ENCODE measurements at regions not wholly inside any gene's neighbourhood (a gene's known extent, or its start where the extent isn't known, plus 50 kb on each side); places are given as distances from the start of the nearest gene placed in this dataset.

DNA sequence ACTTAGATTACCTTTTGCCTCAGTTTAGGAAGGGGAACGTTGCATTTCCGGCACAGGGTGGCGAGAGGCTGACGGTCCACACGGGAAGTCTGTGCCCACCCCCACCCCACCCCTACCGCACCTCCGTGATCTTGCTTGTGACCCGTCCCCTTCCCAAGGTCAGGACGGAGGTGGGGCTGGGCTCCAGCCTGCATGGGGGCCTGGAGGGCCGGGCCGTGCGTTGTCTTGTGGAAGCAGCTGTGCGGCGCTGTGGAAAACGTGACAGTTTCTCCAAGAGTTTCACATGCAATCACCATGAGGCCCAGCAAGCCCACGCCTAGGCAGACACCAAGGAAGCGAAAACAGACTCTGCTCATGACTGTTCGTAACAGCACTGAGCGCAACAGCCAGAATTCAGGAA is 76.8 kb upstream of the HDAC4 start:
- no peaks in the 10 kb centered on the region for H3K4me1 ChIP-seq
- no peaks in the 10 kb centered on the region; the same call in 1 of the 2 replicates for H3K9me3 ChIP-seq
- TF ChIP-seq, protein P1, sequence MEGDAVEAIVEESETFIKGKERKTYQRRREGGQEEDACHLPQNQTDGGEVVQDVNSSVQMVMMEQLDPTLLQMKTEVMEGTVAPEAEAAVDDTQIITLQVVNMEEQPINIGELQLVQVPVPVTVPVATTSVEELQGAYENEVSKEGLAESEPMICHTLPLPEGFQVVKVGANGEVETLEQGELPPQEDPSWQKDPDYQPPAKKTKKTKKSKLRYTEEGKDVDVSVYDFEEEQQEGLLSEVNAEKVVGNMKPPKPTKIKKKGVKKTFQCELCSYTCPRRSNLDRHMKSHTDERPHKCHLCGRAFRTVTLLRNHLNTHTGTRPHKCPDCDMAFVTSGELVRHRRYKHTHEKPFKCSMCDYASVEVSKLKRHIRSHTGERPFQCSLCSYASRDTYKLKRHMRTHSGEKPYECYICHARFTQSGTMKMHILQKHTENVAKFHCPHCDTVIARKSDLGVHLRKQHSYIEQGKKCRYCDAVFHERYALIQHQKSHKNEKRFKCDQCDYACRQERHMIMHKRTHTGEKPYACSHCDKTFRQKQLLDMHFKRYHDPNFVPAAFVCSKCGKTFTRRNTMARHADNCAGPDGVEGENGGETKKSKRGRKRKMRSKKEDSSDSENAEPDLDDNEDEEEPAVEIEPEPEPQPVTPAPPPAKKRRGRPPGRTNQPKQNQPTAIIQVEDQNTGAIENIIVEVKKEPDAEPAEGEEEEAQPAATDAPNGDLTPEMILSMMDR (IDR thresholded peaks at IDR 0.05; ENCODE audit: low read depth, low read length) = no peak
- no peak overlapping the region for H3K4me3 ChIP-seq (ENCODE audit: low read depth, low read length)
- H3K36me3 ChIP-seq = no peaks in the 10 kb centered on the region
- no peaks in the 10 kb centered on the region for H3K27me3 ChIP-seq
- DNase-seq = no peak

DNA sequence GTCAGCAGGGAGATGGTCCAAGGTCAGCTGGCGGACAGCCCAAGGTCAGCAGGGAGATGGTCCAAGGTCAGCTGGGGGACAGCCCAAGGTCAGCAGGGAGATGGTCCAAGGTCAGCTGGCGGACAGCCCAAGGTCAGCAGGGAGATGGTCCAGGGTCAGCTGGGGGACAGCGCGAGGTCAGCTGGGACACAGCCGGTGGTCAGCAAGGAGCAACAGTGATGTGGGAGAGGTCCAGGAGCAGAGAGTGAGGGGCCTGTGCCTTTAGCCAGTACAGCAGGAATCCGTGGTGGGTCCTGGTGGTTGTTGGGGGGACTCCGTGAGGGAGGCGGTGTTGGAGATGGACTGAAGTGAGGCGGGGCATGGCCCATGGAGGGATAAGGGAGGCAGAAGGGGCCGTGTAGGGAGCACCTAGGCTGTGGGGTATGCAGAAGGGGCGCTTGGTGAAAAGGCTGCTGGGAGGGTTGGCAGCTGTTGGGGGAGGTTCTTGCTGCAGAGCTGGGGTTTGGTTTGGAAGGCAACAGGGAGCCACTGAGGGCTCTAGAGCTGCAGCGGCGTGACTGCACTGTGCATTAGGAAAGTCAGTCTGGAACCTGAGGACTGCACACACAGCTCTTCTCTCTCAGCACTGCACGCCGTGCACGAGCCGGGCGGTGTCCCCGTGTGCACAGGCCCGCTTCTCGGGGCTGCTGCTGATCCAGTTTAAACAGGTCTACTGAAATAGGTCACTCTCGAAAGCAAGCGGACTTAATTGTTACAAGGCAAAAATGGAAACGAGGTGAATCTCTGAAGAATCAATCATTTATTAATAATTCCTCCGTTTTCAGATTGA is 76.2 kb upstream of the HDAC4 start:
- DNase-seq = no peak
- H3K4me1 ChIP-seq = no peaks in the 10 kb centered on the region
- TF ChIP-seq, protein P1 (IDR thresholded peaks at IDR 0.05; ENCODE audit: low read depth, low read length) = no peak
- no peaks in the 10 kb centered on the region for H3K36me3 ChIP-seq
- no peaks in the 10 kb centered on the region for H3K27me3 ChIP-seq
- H3K9me3 ChIP-seq = no peaks in the 10 kb centered on the region; the same call in 1 of the 2 replicates
- no peak overlapping the region for H3K4me3 ChIP-seq (ENCODE audit: low read depth, low read length)

DNA sequence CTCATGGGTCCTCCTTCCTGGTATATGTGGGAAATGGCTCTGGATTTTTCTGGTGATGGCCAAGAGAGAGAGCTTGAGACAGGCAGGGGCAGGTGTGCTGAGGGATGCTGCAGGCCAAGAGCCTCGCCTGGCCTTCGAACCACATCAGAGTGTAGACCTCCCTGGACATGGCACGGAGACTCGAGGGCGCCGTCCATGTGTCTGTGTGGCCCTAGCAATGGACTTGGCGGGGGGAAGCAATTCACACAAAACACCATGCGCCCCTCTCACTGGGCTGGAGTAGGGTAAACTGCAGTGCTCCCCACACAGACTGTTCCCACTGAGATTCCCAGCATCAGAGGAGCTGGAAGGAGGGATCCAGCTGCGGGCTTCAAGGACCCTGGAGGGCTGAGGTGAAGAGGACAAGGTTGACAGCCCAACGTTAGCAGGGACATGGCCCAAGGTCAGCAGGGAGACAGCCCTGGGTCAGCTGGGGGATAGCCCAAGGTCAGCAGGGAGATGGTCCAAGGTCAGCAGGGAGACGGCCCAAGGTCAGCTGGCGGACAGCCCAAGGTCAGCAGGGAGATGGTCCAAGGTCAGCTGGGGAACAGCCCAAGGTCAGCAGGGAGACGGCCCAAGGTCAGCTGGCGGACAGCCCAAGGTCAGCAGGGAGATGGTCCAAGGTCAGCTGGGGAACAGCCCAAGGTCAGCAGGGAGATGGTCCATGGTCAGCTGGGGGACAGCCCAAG is 75.4 kb upstream of the HDAC4 start:
- no peak for DNase-seq
- H3K27me3 ChIP-seq = no peaks in the 10 kb centered on the region
- no peaks in the 10 kb centered on the region; the same call in 1 of the 2 replicates for H3K9me3 ChIP-seq
- H3K4me1 ChIP-seq = no peaks in the 10 kb centered on the region
- H3K36me3 ChIP-seq = no peaks in the 10 kb centered on the region
- H3K4me3 ChIP-seq (ENCODE audit: low read depth, low read length) = no peak overlapping the region
- TF ChIP-seq, protein P1 (IDR thresholded peaks at IDR 0.05; ENCODE audit: low read depth, low read length) = no peak

DNA sequence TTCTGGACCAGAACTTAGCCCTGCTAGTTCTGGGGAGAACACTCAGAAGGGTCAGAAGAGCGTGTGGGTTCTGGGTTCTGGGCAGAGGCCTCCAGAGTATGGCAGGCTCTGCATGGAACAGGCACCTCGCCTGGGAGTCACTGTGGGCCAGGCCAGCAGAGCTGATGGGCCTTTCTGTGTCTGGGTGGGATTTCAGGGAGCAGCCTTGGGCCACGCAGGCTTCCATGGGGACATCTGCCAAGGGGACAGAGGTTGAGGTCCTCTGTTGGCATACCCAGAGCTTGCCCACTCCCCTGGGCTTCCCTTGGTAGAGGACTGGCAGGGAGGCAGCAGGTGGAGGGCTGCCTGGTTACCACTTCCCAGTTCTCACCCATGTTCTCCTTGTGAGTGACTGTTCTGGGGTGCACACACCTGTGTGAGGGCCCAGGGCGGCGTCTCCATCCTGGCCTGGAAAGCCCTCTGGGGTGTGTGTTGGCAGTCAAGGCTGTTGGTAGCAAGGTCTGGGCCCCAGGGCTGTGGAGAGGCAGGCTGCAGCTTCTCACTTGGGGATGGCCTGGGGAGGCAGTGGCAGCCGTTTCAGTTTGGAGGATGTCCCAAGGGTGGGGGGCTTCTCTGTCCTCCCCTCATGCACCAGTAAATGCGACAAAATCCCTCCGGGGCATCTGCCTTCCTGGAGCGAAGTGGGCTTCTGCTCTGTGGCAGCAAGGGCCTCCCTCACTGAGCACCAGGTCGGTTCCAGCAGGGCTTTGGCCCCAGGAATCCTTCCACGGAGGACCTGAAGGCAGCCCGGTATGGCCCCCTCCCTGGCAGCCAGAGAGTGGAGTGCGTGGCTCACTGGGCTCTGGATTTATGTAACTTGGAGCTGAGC is 74.6 kb upstream of the HDAC4 start:
- no peaks in the 10 kb centered on the region for H3K36me3 ChIP-seq
- H3K4me1 ChIP-seq = no peaks in the 10 kb centered on the region
- no peaks in the 10 kb centered on the region; the same call in 1 of the 2 replicates for H3K9me3 ChIP-seq
- DNase-seq = no peak
- TF ChIP-seq, protein P1 (IDR thresholded peaks at IDR 0.05; ENCODE audit: low read depth, low read length) = no peak
- no peak overlapping the region for H3K4me3 ChIP-seq (ENCODE audit: low read depth, low read length)
- H3K27me3 ChIP-seq = no peaks in the 10 kb centered on the region

DNA sequence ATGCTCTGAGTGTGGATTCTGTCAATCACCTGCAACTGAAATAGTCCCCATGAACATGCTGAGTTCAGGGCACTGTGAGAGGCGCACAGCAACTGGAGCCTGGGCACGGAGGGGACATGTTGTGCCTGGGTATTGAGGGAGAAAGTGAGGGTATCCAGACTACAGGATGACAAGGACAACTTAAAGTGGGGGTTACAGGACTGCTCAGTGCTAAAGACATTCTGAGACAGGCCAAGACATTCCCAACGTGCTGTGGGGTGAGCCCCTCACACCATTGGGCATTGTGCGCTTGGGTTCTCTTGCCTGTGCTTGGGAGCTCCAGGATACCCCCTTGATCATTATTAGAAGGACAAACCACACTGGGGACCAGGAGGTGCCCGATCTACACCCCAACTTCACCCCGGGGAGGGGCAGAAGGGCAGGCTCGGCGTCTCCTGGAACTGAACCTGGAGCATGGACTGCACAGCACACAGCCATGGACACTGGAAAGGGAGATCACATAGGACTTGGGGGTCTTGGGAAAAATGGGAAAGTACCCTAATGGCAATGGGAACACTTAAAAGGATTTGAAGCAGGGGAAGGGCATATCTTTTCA is 72.5 kb upstream of the HDAC4 start:
- Histone ChIP-seq H3K27me3 (no peaks in the 10 kb centered on the region), H3K4me1 (no peaks in the 10 kb centered on the region), H3K9me3 (no peaks in the 10 kb centered on the region; the same call in 1 of the 2 replicates), H3K36me3 (no peaks in the 10 kb centered on the region), H3K4me3 (ENCODE audit: low read depth, low read length) (no peak overlapping the region)
- TF ChIP-seq, protein P1 (IDR thresholded peaks at IDR 0.05; ENCODE audit: low read depth, low read length) = no peak
- no peak for DNase-seq
